PC-3 (cell line): ENCODE measurements at regions not wholly inside any gene's neighbourhood (a gene's known extent, or its start where the extent isn't known, plus 50 kb on each side); places are given as distances from the start of the nearest gene placed in this dataset.

Source experiments
- ATAC-seq: fragments of 200-7000 bp; cut with Tn5 transposase; 2 replicates; pipeline ENCODE4 v1.9.1; 2020; ENCODE audit warnings: mild to moderate bottlenecking, moderate library complexity
- BruUV-seq: library from RNA; stranded (reverse); fragments of 400-500 nt; replicated peaks from 2 replicates; lab custom pipeline; 2021; lab: Mats Ljungman, UMichigan
- CTCF ChIA-PET: fragments of 300-600 bp; sonication (Branson Sonifier 250); formaldehyde crosslinking; loops from one replicate; lab custom pipeline; 2022; ENCODE audit warnings: antibody characterized with exemption; lab: Charles Lee
- POLR2A ChIA-PET: fragments of 300-600 bp; sonication (Branson Sonifier 250); formaldehyde crosslinking; loops from one replicate; lab custom pipeline; 2022; ENCODE audit warnings: antibody characterized with exemption; ENCODE audit not compliant: unreplicated experiment; lab: Charles Lee
- DNase-seq: peaks from one replicate; pipeline ENCODE4 v3.0.0-alpha.2; 2015
- H2AFZ ChIP-seq: fragments of 300-600 bp; sonication (generic); 2 replicates; pipeline ENCODE4 v1.6.0; 2016; ENCODE audit warnings: antibody characterized with exemption, low read length
- H3F3A ChIP-seq: fragments of 300-600 bp; sonication (generic); one replicate; pipeline ENCODE4 v1.6.0; 2017; ENCODE audit warnings: antibody characterized with exemption, low read length, control low read depth, mild to moderate bottlenecking; ENCODE audit not compliant: unreplicated experiment
- H3K27ac ChIP-seq: fragments of 300-600 bp; sonication (generic); 2 replicates; pipeline ENCODE4 v1.5.1; 2016; ENCODE audit warnings: mild to moderate bottlenecking, low read length
- H3K27me3 ChIP-seq: fragments of 300-600 bp; sonication (generic); 2 replicates; pipeline ENCODE4 v1.6.1; 2016; ENCODE audit warnings: low read length, mixed read lengths
- H3K36me3 ChIP-seq: fragments of 300-600 bp; sonication (generic); 2 replicates; pipeline ENCODE4 v1.6.1; 2016; ENCODE audit warnings: low read depth, mixed run types, low read length, mixed read lengths
- H3K4me1 ChIP-seq: fragments of 300-600 bp; sonication (generic); 2 replicates; pipeline ENCODE4 v1.5.1; 2016; ENCODE audit warnings: low read length; ENCODE audit not compliant: insufficient read depth
- H3K4me2 ChIP-seq: fragments of 300-600 bp; sonication (generic); 2 replicates; pipeline ENCODE4 v1.6.0; 2016; ENCODE audit warnings: low read length
- H3K4me3 ChIP-seq: fragments of 300-600 bp; sonication (generic); 2 replicates; pipeline ENCODE4 v1.5.1; 2016; ENCODE audit warnings: mild to moderate bottlenecking, low read length, mixed read lengths
- H3K79me2 ChIP-seq: fragments of 300-600 bp; sonication (generic); 2 replicates; pipeline ENCODE4 v1.6.1; 2017; ENCODE audit warnings: low read length, mixed read lengths
- H3K9ac ChIP-seq: fragments of 300-600 bp; sonication (generic); 2 replicates; pipeline ENCODE4 v1.6.0; 2016; ENCODE audit warnings: mild to moderate bottlenecking, low read length
- H3K9me2 ChIP-seq: fragments of 300-600 bp; sonication (generic); replicated peaks from 2 replicates; pipeline ENCODE4 v1.6.1; 2016; ENCODE audit warnings: mixed run types, low read length, mixed read lengths
- H3K9me3 ChIP-seq: fragments of 300-600 bp; sonication (generic); 2 replicates; pipeline ENCODE4 v1.6.1; 2016; ENCODE audit warnings: low read length, mixed read lengths
- H4K20me1 ChIP-seq: fragments of 300-600 bp; sonication (generic); 2 replicates; pipeline ENCODE4 v1.6.1; 2016; ENCODE audit warnings: low read length, mixed read lengths
- EZH2 ChIP-seq: fragments of 300-600 bp; sonication (generic); IDR thresholded peaks from one replicate; pipeline ENCODE4 v1.6.1; 2017; ENCODE audit warnings: antibody characterized with exemption, mild to moderate bottlenecking, low read length; ENCODE audit not compliant: unreplicated experiment
- EZH2phosphoT487 ChIP-seq: fragments of 300-600 bp; sonication (generic); IDR thresholded peaks from 2 replicates; pipeline ENCODE4 v1.6.1; 2018; ENCODE audit warnings: mild to moderate bottlenecking, antibody characterized with exemption, low read length, borderline replicate concordance
- intact Hi-C: fragments of 100-400 bp; cut with micrococcal nuclease; formaldehyde crosslinking; loops from 2 replicates; pipeline ENCODE4 v1.9.0; 2023
- TF ChIP-seq, protein P1 (sequence below): fragments of 300-600 bp; sonication (generic); conservative IDR thresholded peaks from 2 replicates; pipeline ENCODE4 v1.5.1; 2017; ENCODE audit warnings: antibody characterized with exemption, low read depth, mild to moderate bottlenecking, low read length

DNA sequence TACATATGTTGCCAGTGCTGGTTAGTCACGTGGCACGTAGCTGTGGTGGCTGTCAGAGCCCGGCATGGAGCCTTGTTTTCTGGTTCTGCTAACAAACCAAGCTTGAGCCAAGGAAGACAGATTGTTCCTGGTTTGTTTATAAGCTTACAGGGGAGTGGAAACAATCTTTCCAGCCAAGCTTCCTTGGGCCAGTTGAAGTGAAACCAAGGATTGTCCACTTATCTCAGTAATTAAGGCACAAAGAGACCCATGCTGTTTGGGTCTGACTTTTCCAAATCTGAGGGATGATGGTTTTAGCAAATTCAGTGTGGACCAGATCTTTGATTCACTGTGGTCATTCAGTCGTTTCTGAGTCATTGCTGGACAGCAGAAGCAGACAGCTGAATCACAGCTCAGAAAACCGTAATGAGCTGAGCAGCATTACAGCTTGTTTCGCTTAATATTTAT is 297.3 kb upstream of the COBL start:
- H3K4me3 ChIP-seq = no peak overlapping the region
- H3K79me2 ChIP-seq = no peaks in the 10 kb centered on the region
- DNase-seq (no peak), ATAC-seq (no peak)
- no peaks in the 10 kb centered on the region for H3K9me2 ChIP-seq
- POLR2A ChIA-PET = no interaction called here
- no TSS peak for BruUV-seq
- H4K20me1 ChIP-seq = no peaks in the 10 kb centered on the region
- intact Hi-C loops = no loop called here
- H3K4me1 ChIP-seq = no peaks in the 10 kb centered on the region
- H3K9me3 ChIP-seq = no peaks in the 10 kb centered on the region
- H3K4me2 ChIP-seq = no peak overlapping the region
- no peak overlapping the region for H3K27ac ChIP-seq
- H3K9ac ChIP-seq = no peak overlapping the region
- H3F3A ChIP-seq = no peaks in the 10 kb centered on the region
- H3K36me3 ChIP-seq = no peaks in the 10 kb centered on the region
- peaks cover 3% of the 10 kb centered on the region; the same call in 1 of the 2 replicates for H3K27me3 ChIP-seq
- H2AFZ ChIP-seq = no peak overlapping the region
- CTCF ChIA-PET = no interaction called here
- TF ChIP-seq EZH2phosphoT487 (no peak), EZH2 (no peak)
- TF ChIP-seq, protein P1, sequence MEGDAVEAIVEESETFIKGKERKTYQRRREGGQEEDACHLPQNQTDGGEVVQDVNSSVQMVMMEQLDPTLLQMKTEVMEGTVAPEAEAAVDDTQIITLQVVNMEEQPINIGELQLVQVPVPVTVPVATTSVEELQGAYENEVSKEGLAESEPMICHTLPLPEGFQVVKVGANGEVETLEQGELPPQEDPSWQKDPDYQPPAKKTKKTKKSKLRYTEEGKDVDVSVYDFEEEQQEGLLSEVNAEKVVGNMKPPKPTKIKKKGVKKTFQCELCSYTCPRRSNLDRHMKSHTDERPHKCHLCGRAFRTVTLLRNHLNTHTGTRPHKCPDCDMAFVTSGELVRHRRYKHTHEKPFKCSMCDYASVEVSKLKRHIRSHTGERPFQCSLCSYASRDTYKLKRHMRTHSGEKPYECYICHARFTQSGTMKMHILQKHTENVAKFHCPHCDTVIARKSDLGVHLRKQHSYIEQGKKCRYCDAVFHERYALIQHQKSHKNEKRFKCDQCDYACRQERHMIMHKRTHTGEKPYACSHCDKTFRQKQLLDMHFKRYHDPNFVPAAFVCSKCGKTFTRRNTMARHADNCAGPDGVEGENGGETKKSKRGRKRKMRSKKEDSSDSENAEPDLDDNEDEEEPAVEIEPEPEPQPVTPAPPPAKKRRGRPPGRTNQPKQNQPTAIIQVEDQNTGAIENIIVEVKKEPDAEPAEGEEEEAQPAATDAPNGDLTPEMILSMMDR = no peak

DNA sequence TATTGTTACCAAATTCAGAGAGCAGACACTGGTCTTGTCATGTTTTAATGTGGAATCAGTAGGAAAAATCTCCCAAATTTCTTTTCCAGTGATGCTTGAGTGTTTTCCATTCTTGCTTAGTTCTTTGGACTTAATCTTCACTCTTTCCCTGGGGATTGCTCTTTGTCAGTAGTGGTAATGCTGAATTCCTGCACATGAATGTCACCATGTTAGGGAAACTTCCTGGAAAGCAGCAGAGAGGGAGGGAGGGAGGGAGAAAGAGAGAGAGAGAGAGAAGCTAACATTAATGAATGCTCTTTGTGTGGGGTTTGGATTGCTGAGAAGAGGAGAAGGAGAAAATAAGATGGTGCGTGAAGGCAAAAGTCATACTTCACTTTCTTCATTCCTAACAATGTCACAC is 295.3 kb upstream of the COBL start:
- BruUV-seq = no TSS peak

DNA sequence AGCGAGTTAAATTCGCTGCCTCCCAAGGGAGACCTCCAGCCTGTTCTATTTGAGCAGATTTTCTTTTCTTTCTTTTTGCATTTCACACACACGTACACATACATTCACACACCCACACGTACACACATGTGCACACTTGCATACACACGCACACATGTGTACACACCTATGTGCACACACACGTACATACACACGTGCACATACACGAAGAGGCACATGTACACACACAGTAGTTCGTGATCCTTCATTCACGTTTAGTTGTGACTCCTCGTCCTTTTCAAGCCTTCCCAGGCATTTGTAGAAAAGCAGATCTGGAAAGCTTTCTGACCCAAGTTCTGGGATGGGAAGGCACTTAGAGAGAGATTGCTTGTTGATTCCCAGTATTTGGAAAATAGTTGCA is 290.8 kb upstream of the COBL start:
- ATAC-seq (no peak), DNase-seq (no peak)
- no peaks in the 10 kb centered on the region for H3K79me2 ChIP-seq
- H3K4me1 ChIP-seq = peaks cover 8% of the 10 kb centered on the region; the same call in 1 of the 2 replicates
- H3K27me3 ChIP-seq = peaks cover 9% of the 10 kb centered on the region; the same call in 1 of the 2 replicates
- H3K27ac ChIP-seq = no peak overlapping the region
- ChIA-PET POLR2A (no interaction called here), CTCF (no interaction called here)
- no peaks in the 10 kb centered on the region for H3F3A ChIP-seq
- no peaks in the 10 kb centered on the region for H3K9me3 ChIP-seq
- no TSS peak for BruUV-seq
- no peak overlapping the region for H3K4me2 ChIP-seq
- no peak overlapping the region for H2AFZ ChIP-seq
- intact Hi-C loops = no loop called here
- no peak overlapping the region for H3K4me3 ChIP-seq
- no peak overlapping the region for H3K9ac ChIP-seq
- H4K20me1 ChIP-seq = no peaks in the 10 kb centered on the region
- H3K9me2 ChIP-seq = no peaks in the 10 kb centered on the region
- no peaks in the 10 kb centered on the region for H3K36me3 ChIP-seq
- TF ChIP-seq, protein P1 = no peak
- TF ChIP-seq EZH2 = no peak
- TF ChIP-seq EZH2phosphoT487 = no peak

More for the DNA sequence above, 295.3 kb upstream of the COBL start:
- no peak overlapping the region for H3K4me3 ChIP-seq
- ChIA-PET CTCF (no interaction called here), POLR2A (no interaction called here)
- H3K36me3 ChIP-seq = no peaks in the 10 kb centered on the region
- no peak overlapping the region for H2AFZ ChIP-seq
- DNase-seq = no peak
- intact Hi-C loops = no loop called here
- ATAC-seq = no peak
- H3K9me3 ChIP-seq = no peaks in the 10 kb centered on the region
- no peak for TF ChIP-seq EZH2phosphoT487
- no peak for TF ChIP-seq EZH2
- TF ChIP-seq, protein P1 = no peak
- no peaks in the 10 kb centered on the region for H4K20me1 ChIP-seq
- H3K4me2 ChIP-seq = no peak overlapping the region
- H3K9ac ChIP-seq = no peak overlapping the region
- no peaks in the 10 kb centered on the region for H3K9me2 ChIP-seq
- H3K27ac ChIP-seq = no peak overlapping the region
- no peaks in the 10 kb centered on the region for H3F3A ChIP-seq
- H3K79me2 ChIP-seq = no peaks in the 10 kb centered on the region
- H3K4me1 ChIP-seq = 0 out of 2 replicates have a peak, but pooled peaks cover 3% of the 10 kb centered on the region
- H3K27me3 ChIP-seq = peaks cover 12% of the 10 kb centered on the region; the same call in 1 of the 2 replicates
